C4-2B (cell line): ENCODE measurements at regions not wholly inside any gene's neighbourhood (a gene's known extent, or its start where the extent isn't known, plus 50 kb on each side); places are given as distances from the start of the nearest gene placed in this dataset.

ENCODE experiments used
- ZFX ChIP-seq: fragments of 450-650 bp; IDR thresholded peaks from 2 replicates; pipeline ENCODE4 v1.6.1; 2017
- TF ChIP-seq, protein P1 (sequence below): fragments of 450-650 bp; conservative IDR thresholded peaks from 2 replicates; pipeline ENCODE4 v1.5.1; 2017; ENCODE audit warnings: mild to moderate bottlenecking

DNA sequence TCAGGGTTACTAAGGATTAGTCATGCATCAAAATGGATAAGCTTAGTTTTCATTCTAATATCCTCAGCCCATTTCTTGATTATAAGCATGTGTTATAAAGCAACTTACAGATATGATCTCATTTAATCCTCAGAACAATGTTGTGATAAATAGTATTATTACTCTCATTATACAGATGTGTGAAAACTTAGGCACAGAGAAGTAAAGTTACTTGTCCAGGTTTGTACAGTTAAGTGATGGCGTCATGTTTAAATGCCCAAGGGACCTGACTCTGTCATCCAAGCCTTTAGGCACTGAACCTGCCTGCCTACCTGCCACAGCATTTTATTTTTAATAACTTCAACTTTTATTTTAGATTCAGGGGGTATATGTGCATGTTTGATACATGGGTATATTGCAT lies 472.9 kb upstream of the SEMA6D start:
- TF ChIP-seq, protein P1, sequence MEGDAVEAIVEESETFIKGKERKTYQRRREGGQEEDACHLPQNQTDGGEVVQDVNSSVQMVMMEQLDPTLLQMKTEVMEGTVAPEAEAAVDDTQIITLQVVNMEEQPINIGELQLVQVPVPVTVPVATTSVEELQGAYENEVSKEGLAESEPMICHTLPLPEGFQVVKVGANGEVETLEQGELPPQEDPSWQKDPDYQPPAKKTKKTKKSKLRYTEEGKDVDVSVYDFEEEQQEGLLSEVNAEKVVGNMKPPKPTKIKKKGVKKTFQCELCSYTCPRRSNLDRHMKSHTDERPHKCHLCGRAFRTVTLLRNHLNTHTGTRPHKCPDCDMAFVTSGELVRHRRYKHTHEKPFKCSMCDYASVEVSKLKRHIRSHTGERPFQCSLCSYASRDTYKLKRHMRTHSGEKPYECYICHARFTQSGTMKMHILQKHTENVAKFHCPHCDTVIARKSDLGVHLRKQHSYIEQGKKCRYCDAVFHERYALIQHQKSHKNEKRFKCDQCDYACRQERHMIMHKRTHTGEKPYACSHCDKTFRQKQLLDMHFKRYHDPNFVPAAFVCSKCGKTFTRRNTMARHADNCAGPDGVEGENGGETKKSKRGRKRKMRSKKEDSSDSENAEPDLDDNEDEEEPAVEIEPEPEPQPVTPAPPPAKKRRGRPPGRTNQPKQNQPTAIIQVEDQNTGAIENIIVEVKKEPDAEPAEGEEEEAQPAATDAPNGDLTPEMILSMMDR: no peak
- no peak for TF ChIP-seq ZFX
